Testis (tissue), 2 donors: ENCODE measurements at regions not wholly inside any gene's neighbourhood (a gene's known extent, or its start where the extent isn't known, plus 50 kb on each side); places are given as distances from the start of the nearest gene placed in this dataset.

Experiments
- DNase-seq: peaks from one replicate; pipeline ENCODE4 v3.0.0-alpha.2; 2019
- H3K27ac ChIP-seq, 2 donors: fragments of 200-600 bp; sonication (generic); one replicate each; pipeline ENCODE4 v1.5.1; 2019
- H3K27me3 ChIP-seq: fragments of 200-600 bp; sonication (generic); one replicate; pipeline ENCODE4 v1.5.1; 2019
- H3K36me3 ChIP-seq: fragments of 200-600 bp; sonication (generic); one replicate; pipeline ENCODE4 v1.5.1; 2017; ENCODE audit warnings: low read depth; ENCODE audit errors: missing control alignments
- H3K4me1 ChIP-seq: fragments of 200-600 bp; sonication (generic); one replicate; pipeline ENCODE4 v1.5.1; 2019
- H3K4me3 ChIP-seq, 2 donors: fragments of 200-600 bp; sonication (generic); one replicate each; pipeline ENCODE4 v1.5.1; 2017 to 2019
- H3K9me3 ChIP-seq: fragments of 200-600 bp; sonication (generic); one replicate; pipeline ENCODE4 v1.5.1; 2017
- POLR2A ChIP-seq: fragments of 450-650 bp; IDR thresholded peaks from one replicate; pipeline ENCODE4 v1.6.1; 2017; ENCODE audit warnings: antibody characterized with exemption, mild to moderate bottlenecking, moderate library complexity
- WGBS, 2 donors: methylation state at CpG; one replicate each; pipeline ENCODE4 v1.1.5; 2018; 5-methylcytosine and 5-hydroxymethylcytosine counted together
- intact Hi-C: fragments of 100-400 bp; cut with DNase I; formaldehyde crosslinking; loops from one replicate; pipeline ENCODE4 v1.15.1; 2023; ENCODE audit warnings: low total_unique reads
- TF ChIP-seq, protein P1 (sequence below), 3 experiments: fragments of 450-650 bp in 2 of 3; fragments of 200-600 bp in 1 of 3; sonication (generic) in 1 of 3; IDR thresholded peaks; one replicate each; pipeline ENCODE4 v1.5.1; 2016 to 2019; ENCODE audit warnings: antibody characterized with exemption in 3 of 3, mild to moderate bottlenecking in 2 of 3, moderate library complexity in 1 of 3

DNA sequence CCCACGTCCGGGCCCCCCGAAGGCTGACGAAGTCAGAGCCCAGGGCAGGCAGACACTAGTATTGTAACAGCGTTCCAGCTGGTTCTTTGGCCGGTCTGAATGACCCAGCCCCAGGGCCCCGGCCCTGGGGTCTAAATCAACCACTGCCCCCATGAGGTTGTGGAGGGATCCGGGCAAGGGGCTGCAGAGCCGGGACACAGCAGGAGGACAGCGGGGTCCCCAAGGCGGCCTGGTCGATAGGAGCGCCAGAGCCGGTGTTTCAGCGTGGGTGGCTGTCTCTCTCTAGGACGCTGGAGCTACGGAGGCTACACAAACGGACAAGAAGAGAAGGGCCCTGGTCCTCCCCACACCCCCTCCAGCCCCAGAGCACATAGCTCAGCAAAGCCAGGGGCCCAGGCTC lies 101.8 kb downstream of the RBFOX3 start:
- TF ChIP-seq, protein P1, sequence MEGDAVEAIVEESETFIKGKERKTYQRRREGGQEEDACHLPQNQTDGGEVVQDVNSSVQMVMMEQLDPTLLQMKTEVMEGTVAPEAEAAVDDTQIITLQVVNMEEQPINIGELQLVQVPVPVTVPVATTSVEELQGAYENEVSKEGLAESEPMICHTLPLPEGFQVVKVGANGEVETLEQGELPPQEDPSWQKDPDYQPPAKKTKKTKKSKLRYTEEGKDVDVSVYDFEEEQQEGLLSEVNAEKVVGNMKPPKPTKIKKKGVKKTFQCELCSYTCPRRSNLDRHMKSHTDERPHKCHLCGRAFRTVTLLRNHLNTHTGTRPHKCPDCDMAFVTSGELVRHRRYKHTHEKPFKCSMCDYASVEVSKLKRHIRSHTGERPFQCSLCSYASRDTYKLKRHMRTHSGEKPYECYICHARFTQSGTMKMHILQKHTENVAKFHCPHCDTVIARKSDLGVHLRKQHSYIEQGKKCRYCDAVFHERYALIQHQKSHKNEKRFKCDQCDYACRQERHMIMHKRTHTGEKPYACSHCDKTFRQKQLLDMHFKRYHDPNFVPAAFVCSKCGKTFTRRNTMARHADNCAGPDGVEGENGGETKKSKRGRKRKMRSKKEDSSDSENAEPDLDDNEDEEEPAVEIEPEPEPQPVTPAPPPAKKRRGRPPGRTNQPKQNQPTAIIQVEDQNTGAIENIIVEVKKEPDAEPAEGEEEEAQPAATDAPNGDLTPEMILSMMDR (IDR thresholded peaks at IDR 0.05), result no peak
- TF ChIP-seq POLR2A, result no peak
- no peaks in the 10 kb centered on the region for H3K9me3 ChIP-seq
- H3K4me3 ChIP-seq, result no peak overlapping the region
- WGBS, 2 donors, result 83 to 90% methylated on average over 17 to 18 of the region's 18 CpGs
- H3K4me1 ChIP-seq, result no peaks in the 10 kb centered on the region
- H3K27ac ChIP-seq, result no peak overlapping the region
- intact Hi-C loops, result no loop called here
- no peak for DNase-seq
- H3K36me3 ChIP-seq, result no peaks in the 10 kb centered on the region
- no peaks in the 10 kb centered on the region for H3K27me3 ChIP-seq

DNA sequence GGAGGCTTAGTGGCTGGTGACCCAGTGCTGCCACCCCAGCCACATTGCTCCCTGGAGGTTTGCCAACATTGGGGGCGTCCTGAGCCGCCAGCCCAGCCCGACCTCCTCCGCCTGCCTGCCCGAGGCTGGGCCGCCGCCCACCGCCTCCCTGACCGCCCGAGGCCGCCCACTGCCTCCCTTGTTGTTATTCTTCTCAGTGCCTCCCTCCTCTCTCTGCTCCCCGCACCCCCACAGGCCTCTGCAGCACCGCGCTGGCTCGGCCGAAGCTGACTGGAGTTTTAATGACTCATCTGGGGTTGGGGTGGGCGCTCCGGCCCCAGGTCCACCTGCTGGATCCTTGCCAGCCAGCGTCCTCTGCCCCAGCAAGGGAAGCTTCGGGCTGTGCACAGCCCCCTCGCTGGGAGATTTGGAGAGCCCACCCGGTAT lies 102.5 kb downstream of the RBFOX3 start:
- Histone ChIP-seq H3K4me1 (no peaks in the 10 kb centered on the region), H3K4me3 (no peak overlapping the region), H3K27ac (no peak overlapping the region), H3K27me3 (no peaks in the 10 kb centered on the region), H3K9me3 (no peaks in the 10 kb centered on the region), H3K36me3 (no peaks in the 10 kb centered on the region)
- no peak for TF ChIP-seq POLR2A
- TF ChIP-seq, protein P1 (IDR thresholded peaks at IDR 0.05), result no peak
- intact Hi-C loops, result no loop called here
- no peak for DNase-seq
- 57 to 68% methylated on average over 21 to 22 of the region's 22 CpGs for WGBS, 2 donors

DNA sequence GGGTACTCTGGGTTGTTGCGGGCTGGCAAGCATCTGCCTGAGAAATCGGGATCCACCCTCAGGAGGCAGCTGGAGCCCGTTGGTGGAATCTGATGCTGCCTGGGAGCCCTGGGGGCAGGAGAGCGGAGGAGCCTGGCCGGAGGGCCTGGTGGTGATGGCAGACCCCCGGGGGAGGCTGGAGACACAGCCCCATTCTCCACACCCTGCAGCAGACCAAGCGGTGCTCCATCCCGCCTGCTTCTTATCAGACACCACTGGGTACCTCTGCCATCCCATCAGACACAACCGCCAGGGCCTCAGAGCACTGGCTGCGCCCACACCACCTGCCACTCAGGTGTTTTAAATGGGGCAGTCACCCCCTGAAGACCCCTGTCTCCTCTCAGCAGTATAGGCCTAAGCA lies 103.9 kb downstream of the RBFOX3 start:
- intact Hi-C loops, result no loop called here
- DNase-seq, result no peak
- Histone ChIP-seq H3K4me1 (no peaks in the 10 kb centered on the region), H3K36me3 (no peaks in the 10 kb centered on the region), H3K27me3 (no peaks in the 10 kb centered on the region), H3K27ac (no peak overlapping the region), H3K4me3 (no peak overlapping the region), H3K9me3 (no peaks in the 10 kb centered on the region)
- TF ChIP-seq POLR2A, result no peak
- TF ChIP-seq, protein P1 (IDR thresholded peaks at IDR 0.05), result no peak
- 87% methylated on average over 10 of the region's 10 CpGs; no CpG with 5 or more reads in 1 of the 2 donors for WGBS, 2 donors

GRCh38 chr17:79506150-79506870 lies 104.5 kb downstream of the RBFOX3 start:
- no peak overlapping the region for H3K4me3 ChIP-seq
- no peaks in the 10 kb centered on the region for H3K36me3 ChIP-seq
- intact Hi-C loops, result no loop called here
- WGBS, 2 donors, result 94 to 96% methylated on average over 16 to 24 of the region's 24 CpGs
- no peak for TF ChIP-seq POLR2A
- TF ChIP-seq, protein P1 (IDR thresholded peaks at IDR 0.05), result no peak
- no peaks in the 10 kb centered on the region for H3K4me1 ChIP-seq
- no peaks in the 10 kb centered on the region for H3K9me3 ChIP-seq
- no peak overlapping the region for H3K27ac ChIP-seq
- H3K27me3 ChIP-seq, result no peaks in the 10 kb centered on the region
- no peak for DNase-seq

DNA sequence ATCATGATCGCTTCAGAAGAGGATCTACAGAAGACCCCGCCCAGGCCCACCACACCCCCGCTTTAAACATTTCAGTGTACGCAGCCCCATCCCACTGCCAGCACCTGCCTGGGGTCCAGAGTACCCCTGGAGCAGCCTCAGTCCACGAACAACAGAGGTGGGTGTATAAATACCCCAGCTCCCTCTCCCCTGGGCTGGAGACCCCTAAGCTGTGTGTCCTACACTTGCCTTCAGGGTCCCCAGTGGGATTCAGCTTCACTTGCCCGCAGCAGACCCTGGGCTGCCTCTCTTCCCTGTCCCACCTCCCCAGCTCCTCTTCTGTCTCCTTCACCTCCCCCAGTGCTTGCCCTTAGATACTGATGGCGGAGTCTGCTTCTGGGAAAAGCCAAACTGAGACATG lies 105.7 kb downstream of the RBFOX3 start:
- H3K27me3 ChIP-seq, result no peaks in the 10 kb centered on the region

More for the DNA sequence above, 105.7 kb downstream of the RBFOX3 start:
- DNase-seq, result no peak
- H3K36me3 ChIP-seq, result no peaks in the 10 kb centered on the region
- H3K4me1 ChIP-seq, result no peaks in the 10 kb centered on the region
- H3K9me3 ChIP-seq, result no peaks in the 10 kb centered on the region
- no peak for TF ChIP-seq POLR2A
- TF ChIP-seq, protein P1 (IDR thresholded peaks at IDR 0.05), result no peak
- H3K4me3 ChIP-seq, result no peak overlapping the region
- intact Hi-C loops, result no loop called here
- 91 to 93% methylated on average over 7 of the region's 7 CpGs for WGBS, 2 donors
- H3K27ac ChIP-seq, result no peak overlapping the region
